Smooth muscle cell (in vitro differentiated cells): ENCODE measurements at regions not wholly inside any gene's neighbourhood (a gene's known extent, or its start where the extent isn't known, plus 50 kb on each side); places are given as distances from the start of the nearest gene placed in this dataset.
A peak's percentile ranks its signal among the peaks of the same experiment; 100 is the strongest.

Source experiments
- DNase-seq: peaks from one replicate; lab custom pipeline; 2025; ENCODE audit not compliant: unreplicated experiment; lab: John Stamatoyannopoulos, UW
- H2AFZ ChIP-seq: fragments of 200-600 bp; sonication (generic); 2 replicates; pipeline ENCODE4 v1.6.0; 2016; ENCODE audit warnings: antibody characterized with exemption, low read depth, mild to moderate bottlenecking
- H3F3A ChIP-seq: fragments of 200-600 bp; sonication (generic); 2 replicates; pipeline ENCODE4 v1.6.0; 2017; ENCODE audit warnings: antibody characterized with exemption, low read depth
- H3K27ac ChIP-seq: fragments of 200-600 bp; sonication (generic); 2 replicates; pipeline ENCODE4 v1.5.1; 2016; ENCODE audit warnings: low read depth, mild to moderate bottlenecking
- H3K27me3 ChIP-seq: fragments of 200-600 bp; sonication (generic); 2 replicates; pipeline ENCODE4 v1.6.1; 2016; ENCODE audit warnings: low read depth, mild to moderate bottlenecking
- H3K36me3 ChIP-seq: fragments of 200-600 bp; sonication (generic); 2 replicates; pipeline ENCODE4 v1.5.1; 2016; ENCODE audit warnings: low read depth
- H3K4me1 ChIP-seq: fragments of 200-600 bp; sonication (generic); 2 replicates; pipeline ENCODE4 v1.5.1; 2016; ENCODE audit warnings: low read depth
- H3K4me2 ChIP-seq: fragments of 200-600 bp; sonication (generic); 2 replicates; pipeline ENCODE4 v1.6.0; 2016; ENCODE audit warnings: mild to moderate bottlenecking
- H3K4me3 ChIP-seq: fragments of 200-600 bp; sonication (generic); 2 replicates; pipeline ENCODE4 v1.5.1; 2016; ENCODE audit warnings: mild to moderate bottlenecking
- H3K79me2 ChIP-seq: fragments of 200-600 bp; sonication (generic); 2 replicates; pipeline ENCODE4 v1.6.0; 2016; ENCODE audit warnings: low read depth, mild to moderate bottlenecking
- H3K9ac ChIP-seq: fragments of 200-600 bp; sonication (generic); 2 replicates; pipeline ENCODE4 v1.6.0; 2016; ENCODE audit warnings: low read depth
- H3K9me3 ChIP-seq: fragments of 200-600 bp; sonication (generic); replicated peaks from 2 replicates; pipeline ENCODE4 v1.5.1; 2016; ENCODE audit warnings: low read depth
- H4K20me1 ChIP-seq: fragments of 200-600 bp; sonication (generic); 2 replicates; pipeline ENCODE4 v1.6.0; 2016; ENCODE audit warnings: low read depth
- WGBS: methylation state at CpG from one replicate; pipeline ENCODE4 v1.1.7; 2016; ENCODE audit warnings: low lambda C conversion rate; 5-methylcytosine and 5-hydroxymethylcytosine counted together
- TF ChIP-seq, protein P1 (sequence below): fragments of 200-600 bp; sonication (generic); IDR thresholded peaks from 2 replicates; pipeline ENCODE4 v1.5.1; 2017; ENCODE audit warnings: borderline replicate concordance, mild to moderate bottlenecking, antibody characterized with exemption; ENCODE audit not compliant: insufficient read depth, poor library complexity, severe bottlenecking

DNA sequence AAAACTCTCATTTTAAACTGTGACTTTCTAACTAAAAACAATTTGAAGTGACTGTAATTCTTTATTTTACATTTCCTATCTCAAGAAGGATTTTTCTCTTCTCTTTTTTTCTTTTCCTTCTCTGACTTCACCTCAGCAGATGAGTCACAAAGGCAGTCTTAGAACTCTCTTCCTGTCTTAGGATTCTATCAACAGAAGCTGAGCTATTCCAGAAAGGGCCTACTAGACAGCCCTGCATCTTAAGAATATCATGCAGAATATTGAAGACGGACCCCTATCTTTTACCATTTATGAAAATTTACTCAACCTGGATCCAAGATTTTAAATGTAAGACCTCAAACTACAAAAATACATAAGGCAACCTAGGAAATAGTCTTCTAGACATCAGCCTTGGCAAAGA is 365.7 kb upstream of the SEMA3C start:
- H4K20me1 ChIP-seq, result no peaks in the 10 kb centered on the region
- H3K27me3 ChIP-seq, result no peaks in the 10 kb centered on the region
- H3K9ac ChIP-seq, result peak overlapping the region; percentile 32
- no peak overlapping the region for H3K4me3 ChIP-seq
- H3K36me3 ChIP-seq, result no peaks in the 10 kb centered on the region
- peaks cover 13% of the 10 kb centered on the region for H3F3A ChIP-seq
- H3K4me1 ChIP-seq, result no peaks in the 10 kb centered on the region
- peak overlapping the region; percentile 19 for H3K4me2 ChIP-seq
- DNase-seq, result no peak
- no peaks in the 10 kb centered on the region for H3K79me2 ChIP-seq
- peak overlapping the region; percentile 93 for H3K27ac ChIP-seq
- TF ChIP-seq, protein P1, sequence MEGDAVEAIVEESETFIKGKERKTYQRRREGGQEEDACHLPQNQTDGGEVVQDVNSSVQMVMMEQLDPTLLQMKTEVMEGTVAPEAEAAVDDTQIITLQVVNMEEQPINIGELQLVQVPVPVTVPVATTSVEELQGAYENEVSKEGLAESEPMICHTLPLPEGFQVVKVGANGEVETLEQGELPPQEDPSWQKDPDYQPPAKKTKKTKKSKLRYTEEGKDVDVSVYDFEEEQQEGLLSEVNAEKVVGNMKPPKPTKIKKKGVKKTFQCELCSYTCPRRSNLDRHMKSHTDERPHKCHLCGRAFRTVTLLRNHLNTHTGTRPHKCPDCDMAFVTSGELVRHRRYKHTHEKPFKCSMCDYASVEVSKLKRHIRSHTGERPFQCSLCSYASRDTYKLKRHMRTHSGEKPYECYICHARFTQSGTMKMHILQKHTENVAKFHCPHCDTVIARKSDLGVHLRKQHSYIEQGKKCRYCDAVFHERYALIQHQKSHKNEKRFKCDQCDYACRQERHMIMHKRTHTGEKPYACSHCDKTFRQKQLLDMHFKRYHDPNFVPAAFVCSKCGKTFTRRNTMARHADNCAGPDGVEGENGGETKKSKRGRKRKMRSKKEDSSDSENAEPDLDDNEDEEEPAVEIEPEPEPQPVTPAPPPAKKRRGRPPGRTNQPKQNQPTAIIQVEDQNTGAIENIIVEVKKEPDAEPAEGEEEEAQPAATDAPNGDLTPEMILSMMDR, result no peak
- 19% methylated on average over 1 of the region's 1 CpG for WGBS
- no peaks in the 10 kb centered on the region for H3K9me3 ChIP-seq
- H2AFZ ChIP-seq, result no peak overlapping the region

DNA sequence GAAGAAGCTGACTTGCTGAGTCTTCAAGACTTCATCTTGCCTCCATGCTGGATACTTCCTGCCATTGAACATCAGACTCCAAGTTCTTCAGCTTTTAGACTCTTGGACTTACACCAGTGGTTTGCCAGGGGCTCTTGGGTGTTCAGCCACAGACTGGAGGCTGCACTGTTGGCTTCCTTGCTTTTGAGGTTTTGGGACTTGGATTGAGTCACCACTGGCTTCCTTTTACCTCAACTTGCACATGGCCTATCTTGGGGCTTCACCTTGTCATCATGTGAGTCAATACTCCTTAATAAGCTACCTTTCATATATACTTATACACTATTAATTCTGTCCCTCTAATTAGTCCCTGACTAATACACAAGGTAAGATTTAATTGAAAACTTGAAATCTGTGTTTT is 361.7 kb upstream of the SEMA3C start:
- H3K27ac ChIP-seq, result no peak overlapping the region
- H3K4me3 ChIP-seq, result no peak overlapping the region
- no peak overlapping the region for H3K9ac ChIP-seq
- H4K20me1 ChIP-seq, result no peaks in the 10 kb centered on the region
- no peak overlapping the region for H2AFZ ChIP-seq
- H3K4me2 ChIP-seq, result no peak overlapping the region
- H3K4me1 ChIP-seq, result no peaks in the 10 kb centered on the region
- no peak for DNase-seq
- H3F3A ChIP-seq, result peaks cover 9% of the 10 kb centered on the region
- no peaks in the 10 kb centered on the region for H3K27me3 ChIP-seq
- H3K9me3 ChIP-seq, result no peaks in the 10 kb centered on the region
- no peaks in the 10 kb centered on the region for H3K79me2 ChIP-seq
- TF ChIP-seq, protein P1, result no peak
- no peaks in the 10 kb centered on the region for H3K36me3 ChIP-seq

DNA sequence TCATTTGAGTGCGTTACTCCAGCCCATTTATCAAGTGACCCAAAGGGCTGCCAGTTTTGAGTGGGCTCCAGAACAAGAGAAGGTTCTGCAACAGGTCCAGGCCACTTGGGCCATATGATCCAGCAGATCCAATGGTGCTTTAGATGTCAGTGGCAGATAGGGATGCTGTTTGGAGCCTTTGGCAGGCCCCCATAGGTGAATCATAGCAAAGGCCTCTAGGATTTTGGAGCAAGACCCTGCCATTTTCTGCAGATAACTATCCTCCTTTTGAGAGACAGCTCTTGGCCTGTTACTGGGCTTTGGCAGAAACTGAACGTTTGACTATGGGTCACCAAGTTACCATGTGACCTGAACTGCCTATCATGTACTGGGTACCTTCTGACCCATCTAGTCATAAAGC is 358.8 kb upstream of the SEMA3C start:
- H3K4me1 ChIP-seq, result no peaks in the 10 kb centered on the region
- no peak overlapping the region for H3K4me2 ChIP-seq
- TF ChIP-seq, protein P1, result no peak
- no peaks in the 10 kb centered on the region for H3K79me2 ChIP-seq
- H3F3A ChIP-seq, result no peaks in the 10 kb centered on the region
- DNase-seq, result no peak
- no peaks in the 10 kb centered on the region for H3K36me3 ChIP-seq
- no peaks in the 10 kb centered on the region for H4K20me1 ChIP-seq
- no peak overlapping the region for H3K27ac ChIP-seq
- no peaks in the 10 kb centered on the region for H3K27me3 ChIP-seq
- no peak overlapping the region for H2AFZ ChIP-seq
- WGBS, result 85% methylated on average over 2 of the region's 2 CpGs
- no peaks in the 10 kb centered on the region for H3K9me3 ChIP-seq
- H3K4me3 ChIP-seq, result no peak overlapping the region
- no peak overlapping the region for H3K9ac ChIP-seq

DNA sequence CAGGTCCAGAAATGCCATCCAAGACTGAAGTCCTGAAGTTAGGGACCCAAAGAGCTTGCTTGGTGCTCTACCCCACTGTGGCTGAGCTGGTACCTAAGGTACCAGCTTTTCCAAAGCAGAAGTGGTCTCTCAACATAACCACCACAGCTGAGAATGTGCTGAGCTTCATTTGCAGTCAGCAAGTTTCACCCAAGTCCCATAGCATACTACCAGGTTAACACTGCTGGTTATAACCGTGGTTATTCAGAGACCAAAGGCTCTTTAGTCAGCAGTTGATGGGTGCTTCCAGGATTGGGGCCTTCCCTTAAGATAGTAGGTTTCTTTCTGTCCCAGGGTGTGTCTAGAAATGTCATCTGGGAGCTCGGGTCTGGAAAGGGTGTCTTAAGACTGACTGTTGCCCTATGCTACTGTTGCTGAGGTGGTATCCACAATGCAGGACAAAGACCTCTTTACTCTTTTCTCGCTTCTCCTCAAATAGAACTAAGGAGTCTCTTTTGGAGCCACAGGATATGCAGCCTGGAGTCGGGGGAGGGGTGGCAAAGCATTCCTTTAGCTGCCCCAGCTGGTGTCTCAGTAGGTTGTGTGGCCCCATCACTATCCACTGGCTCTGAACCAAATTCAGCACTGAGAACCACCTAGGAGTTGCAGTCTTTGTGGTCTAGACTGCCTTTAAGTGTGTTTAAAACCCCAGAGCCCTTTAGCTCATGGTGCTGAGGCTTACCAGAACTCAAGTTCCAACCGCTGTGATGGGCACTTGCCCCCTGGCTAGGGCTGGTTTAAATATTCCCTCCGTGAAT is 354.9 kb upstream of the SEMA3C start:
- Histone ChIP-seq H3K9me3 (no peaks in the 10 kb centered on the region), H3K4me2 (no peak overlapping the region), H3K79me2 (no peaks in the 10 kb centered on the region), H3K27me3 (no peaks in the 10 kb centered on the region), H4K20me1 (no peaks in the 10 kb centered on the region), H3K4me3 (no peak overlapping the region), H2AFZ (no peak overlapping the region), H3K36me3 (no peaks in the 10 kb centered on the region), H3F3A (no peaks in the 10 kb centered on the region), H3K27ac (no peak overlapping the region), H3K9ac (no peak overlapping the region), H3K4me1 (no peaks in the 10 kb centered on the region)
- WGBS, result 60% methylated on average over 6 of the region's 6 CpGs
- no peak for DNase-seq
- TF ChIP-seq, protein P1, result no peak
